Thoracic aorta (tissue), 2 donors: ENCODE measurements at regions not wholly inside any gene's neighbourhood (a gene's known extent, or its start where the extent isn't known, plus 50 kb on each side); places are given as distances from the start of the nearest gene placed in this dataset.

Source experiments
- ATAC-seq: fragments of 150-250 bp; one replicate; pipeline ENCODE4 v1.8.0; 2017; ENCODE audit warnings: low read depth; ENCODE audit not compliant: insufficient number of reproducible peaks, low FRiP score
- DNase-seq: peaks from one replicate; pipeline ENCODE4 v3.0.0-alpha.2; 2020; ENCODE audit warnings: low spot score
- H3K27ac ChIP-seq, 2 donors: fragments of 200-600 bp; sonication (generic); 1 replicate in 1 of 2; 2 replicates in 1 of 2; pipeline ENCODE4 v1.5.1; 2016; ENCODE audit warnings: mild to moderate bottlenecking in 2 of 2, moderate library complexity in 2 of 2
- H3K27me3 ChIP-seq: fragments of 200-600 bp; sonication (generic); replicated peaks from 2 replicates; pipeline ENCODE4 v1.6.0; 2016; ENCODE audit warnings: mild to moderate bottlenecking; ENCODE audit not compliant: insufficient read depth
- H3K36me3 ChIP-seq: fragments of 200-600 bp; sonication (generic); one replicate; pipeline ENCODE4 v1.5.1; 2016
- H3K4me1 ChIP-seq, 2 donors: fragments of 200-600 bp; sonication (generic); 1 replicate in 1 of 2; 2 replicates in 1 of 2; pipeline versions ENCODE4 v1.5.1 to v1.6.0; 2016; ENCODE audit warnings: low read depth in 2 of 2, mild to moderate bottlenecking in 1 of 2; ENCODE audit not compliant: control insufficient read depth in 1 of 2
- H3K4me3 ChIP-seq: fragments of 200-600 bp; sonication (generic); 2 replicates; pipeline ENCODE4 v1.5.1; 2016; ENCODE audit warnings: mild to moderate bottlenecking
- H3K9me3 ChIP-seq: fragments of 200-600 bp; sonication (generic); 2 replicates; pipeline ENCODE4 v1.5.1; 2016
- TF ChIP-seq, protein P1 (sequence below): fragments of 200-600 bp; sonication (generic); IDR thresholded peaks from one replicate; pipeline ENCODE4 v1.5.1; 2019; ENCODE audit warnings: antibody characterized with exemption

DNA sequence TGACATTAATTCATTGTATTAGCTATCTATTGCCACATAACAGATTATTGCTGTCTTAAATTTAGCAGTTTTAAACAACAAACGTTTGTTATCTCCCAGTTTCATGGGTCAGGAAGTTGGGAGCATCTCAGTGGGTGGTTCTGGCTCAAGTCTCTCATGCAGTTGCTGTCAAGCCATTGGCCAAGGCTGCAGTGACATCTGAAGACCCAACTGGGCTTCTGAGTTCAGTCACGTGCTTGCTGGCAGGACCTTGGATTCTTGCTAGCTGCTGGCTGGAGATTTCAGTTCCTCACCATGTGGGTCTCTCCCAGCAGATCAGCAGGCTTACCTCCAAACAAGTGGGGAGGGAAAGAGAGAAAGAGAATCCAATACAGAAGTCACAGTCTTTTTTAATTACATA lies 152.6 kb upstream of the EXOC2 start:
- DNase-seq = no peak
- ATAC-seq = no peak
- TF ChIP-seq, protein P1, sequence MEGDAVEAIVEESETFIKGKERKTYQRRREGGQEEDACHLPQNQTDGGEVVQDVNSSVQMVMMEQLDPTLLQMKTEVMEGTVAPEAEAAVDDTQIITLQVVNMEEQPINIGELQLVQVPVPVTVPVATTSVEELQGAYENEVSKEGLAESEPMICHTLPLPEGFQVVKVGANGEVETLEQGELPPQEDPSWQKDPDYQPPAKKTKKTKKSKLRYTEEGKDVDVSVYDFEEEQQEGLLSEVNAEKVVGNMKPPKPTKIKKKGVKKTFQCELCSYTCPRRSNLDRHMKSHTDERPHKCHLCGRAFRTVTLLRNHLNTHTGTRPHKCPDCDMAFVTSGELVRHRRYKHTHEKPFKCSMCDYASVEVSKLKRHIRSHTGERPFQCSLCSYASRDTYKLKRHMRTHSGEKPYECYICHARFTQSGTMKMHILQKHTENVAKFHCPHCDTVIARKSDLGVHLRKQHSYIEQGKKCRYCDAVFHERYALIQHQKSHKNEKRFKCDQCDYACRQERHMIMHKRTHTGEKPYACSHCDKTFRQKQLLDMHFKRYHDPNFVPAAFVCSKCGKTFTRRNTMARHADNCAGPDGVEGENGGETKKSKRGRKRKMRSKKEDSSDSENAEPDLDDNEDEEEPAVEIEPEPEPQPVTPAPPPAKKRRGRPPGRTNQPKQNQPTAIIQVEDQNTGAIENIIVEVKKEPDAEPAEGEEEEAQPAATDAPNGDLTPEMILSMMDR = no peak

DNA sequence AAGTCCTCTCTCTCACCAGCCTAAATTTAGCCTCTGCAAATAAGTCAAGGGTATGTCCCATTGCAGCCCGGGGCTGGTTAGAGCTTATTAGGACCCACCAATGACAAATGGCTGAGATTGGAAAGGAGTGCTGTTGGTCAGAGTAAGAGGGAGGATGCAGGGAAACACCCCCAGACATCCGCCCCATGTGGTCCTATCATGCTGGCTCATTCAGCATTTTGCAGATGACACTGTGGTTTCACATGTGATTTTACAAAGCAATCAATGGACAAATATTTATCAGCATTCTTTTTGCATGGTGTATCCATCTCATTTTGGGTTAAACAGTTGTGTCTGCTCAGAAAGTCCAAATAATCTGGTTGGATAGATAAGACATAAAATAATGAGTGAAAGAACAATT lies 152.2 kb upstream of the EXOC2 start:
- H3K4me1 ChIP-seq = no peaks in the 10 kb centered on the region
- TF ChIP-seq, protein P1 = no peak
- H3K27me3 ChIP-seq = no peaks in the 10 kb centered on the region
- H3K36me3 ChIP-seq = no peaks in the 10 kb centered on the region
- H3K9me3 ChIP-seq = no peaks in the 10 kb centered on the region
- no peak for DNase-seq
- no peak for ATAC-seq
- H3K27ac ChIP-seq = no peak overlapping the region
- H3K4me3 ChIP-seq = no peak overlapping the region

More for the DNA sequence above, 152.6 kb upstream of the EXOC2 start:
- Histone ChIP-seq H3K27ac (no peak overlapping the region), H3K4me1 (no peaks in the 10 kb centered on the region), H3K4me3 (no peak overlapping the region), H3K27me3 (no peaks in the 10 kb centered on the region), H3K9me3 (no peaks in the 10 kb centered on the region), H3K36me3 (no peaks in the 10 kb centered on the region)

DNA sequence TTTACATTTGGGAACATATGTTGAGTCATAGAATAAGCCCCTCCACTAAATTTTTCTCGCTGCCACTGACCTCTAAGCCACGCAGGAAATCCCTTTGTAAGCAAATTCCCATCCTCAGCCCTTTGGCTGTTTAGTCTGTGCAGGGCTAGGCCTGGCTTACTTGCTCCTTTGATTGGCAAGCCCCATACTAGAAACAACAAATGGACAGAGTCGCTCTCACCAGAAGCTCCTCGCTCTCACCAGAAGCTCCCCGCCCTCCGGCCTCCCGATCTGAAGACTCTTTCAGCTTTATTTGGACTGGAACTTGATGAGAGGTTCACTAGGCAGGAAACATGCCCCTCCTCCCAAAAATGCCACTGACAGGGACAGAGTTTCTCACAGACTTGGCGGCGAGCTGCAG lies 149.2 kb upstream of the EXOC2 start:
- no peak for ATAC-seq
- Histone ChIP-seq H3K27me3 (no peaks in the 10 kb centered on the region), H3K4me1 (no peaks in the 10 kb centered on the region), H3K36me3 (no peaks in the 10 kb centered on the region), H3K9me3 (no peaks in the 10 kb centered on the region), H3K4me3 (no peak overlapping the region), H3K27ac (no peak overlapping the region)
- no peak for DNase-seq
- TF ChIP-seq, protein P1 = no peak

DNA sequence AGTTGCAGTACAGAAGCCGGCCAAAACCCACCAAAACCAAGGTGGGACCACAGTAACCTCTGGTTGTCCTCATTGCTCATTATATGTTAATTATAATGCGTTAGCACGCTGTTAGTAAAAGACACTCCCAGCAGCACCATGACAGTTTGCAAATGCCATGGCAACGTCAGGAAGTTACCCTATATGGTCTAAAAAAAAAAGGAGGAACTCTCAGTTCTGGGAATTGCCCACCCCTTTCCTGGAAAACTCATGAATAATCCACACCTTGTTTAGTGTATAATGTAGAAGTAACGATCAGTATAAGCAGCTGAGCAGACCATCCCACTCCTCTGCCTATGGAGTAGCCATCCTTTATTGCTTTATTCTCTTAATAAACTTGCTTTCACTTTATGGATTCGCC lies 148.6 kb upstream of the EXOC2 start:
- Histone ChIP-seq H3K4me1 (no peaks in the 10 kb centered on the region), H3K36me3 (no peaks in the 10 kb centered on the region), H3K27ac (no peak overlapping the region), H3K9me3 (no peaks in the 10 kb centered on the region), H3K27me3 (no peaks in the 10 kb centered on the region), H3K4me3 (no peak overlapping the region)
- ATAC-seq (no peak), DNase-seq (no peak)
- TF ChIP-seq, protein P1 = no peak

DNA sequence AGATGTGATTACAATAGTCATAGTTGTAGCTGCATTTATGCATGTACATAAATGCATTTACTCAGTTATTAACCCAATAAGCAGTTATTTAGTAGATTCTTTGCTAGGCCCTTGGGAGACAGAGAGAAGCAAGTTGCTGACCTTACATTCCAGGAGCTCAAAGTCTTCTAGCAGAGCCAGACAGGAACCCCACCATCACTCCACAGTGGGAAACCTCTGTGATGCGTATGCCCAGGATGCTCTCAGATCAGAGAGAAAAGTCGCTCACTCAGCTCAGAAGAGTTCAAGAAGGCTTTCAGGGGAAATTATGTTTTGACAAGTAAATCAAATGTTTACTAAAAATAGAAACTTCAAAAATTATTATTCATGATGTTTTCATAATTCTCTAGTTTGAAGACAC lies 146.3 kb upstream of the EXOC2 start:
- no peaks in the 10 kb centered on the region for H3K9me3 ChIP-seq
- H3K27ac ChIP-seq = no peak overlapping the region
- no peaks in the 10 kb centered on the region for H3K27me3 ChIP-seq
- H3K4me3 ChIP-seq = no peak overlapping the region
- H3K36me3 ChIP-seq = no peaks in the 10 kb centered on the region
- H3K4me1 ChIP-seq = no peaks in the 10 kb centered on the region
- TF ChIP-seq, protein P1 = no peak
- ATAC-seq (no peak), DNase-seq (no peak)
